Subcutaneous abdominal adipose tissue (tissue), 5 donors: ENCODE measurements at regions not wholly inside any gene's neighbourhood (a gene's known extent, or its start where the extent isn't known, plus 50 kb on each side); places are given as distances from the start of the nearest gene placed in this dataset.

ENCODE experiments used
- H3K27ac ChIP-seq: one replicate; pipeline ENCODE4 v1.7.0; 2013; ENCODE audit warnings: low read depth, mild to moderate bottlenecking, inconsistent platforms, low read length, moderate library complexity
- H3K27me3 ChIP-seq, 5 donors: one replicate each; pipeline ENCODE4 v1.7.0; 2013; ENCODE audit warnings: low read length in 5 of 5, inconsistent platforms in 1 of 5; ENCODE audit not compliant: control insufficient read depth in 5 of 5, insufficient read depth in 4 of 5
- H3K36me3 ChIP-seq, 5 donors: one replicate each; pipeline ENCODE4 v1.7.0; 2013; ENCODE audit warnings: low read length in 5 of 5; ENCODE audit not compliant: control insufficient read depth in 5 of 5, insufficient read depth in 5 of 5
- H3K4me1 ChIP-seq, 5 donors: one replicate each; pipeline ENCODE4 v1.7.0; 2013; ENCODE audit warnings: low read length in 5 of 5, mild to moderate bottlenecking in 3 of 5, moderate library complexity in 1 of 5; ENCODE audit not compliant: control insufficient read depth in 5 of 5, insufficient read depth in 5 of 5
- H3K4me3 ChIP-seq, 5 donors: one replicate each; pipeline ENCODE4 v1.7.0; 2013; ENCODE audit warnings: low read length in 5 of 5, low read depth in 1 of 5
- H3K9ac ChIP-seq, 5 donors: one replicate each; pipeline ENCODE4 v1.7.0; 2013; ENCODE audit warnings: low read length in 5 of 5, mild to moderate bottlenecking in 4 of 5, moderate library complexity in 3 of 5
- H3K9me3 ChIP-seq, 5 donors: one replicate each; pipeline ENCODE4 v1.7.0; 2013; ENCODE audit warnings: low read length in 5 of 5; ENCODE audit not compliant: control insufficient read depth in 5 of 5
- donor health status: healthy.
- donor health status: healthy.
- donor health status: healthy.
- donor health status: healthy.
- donor health status: healthy.

DNA sequence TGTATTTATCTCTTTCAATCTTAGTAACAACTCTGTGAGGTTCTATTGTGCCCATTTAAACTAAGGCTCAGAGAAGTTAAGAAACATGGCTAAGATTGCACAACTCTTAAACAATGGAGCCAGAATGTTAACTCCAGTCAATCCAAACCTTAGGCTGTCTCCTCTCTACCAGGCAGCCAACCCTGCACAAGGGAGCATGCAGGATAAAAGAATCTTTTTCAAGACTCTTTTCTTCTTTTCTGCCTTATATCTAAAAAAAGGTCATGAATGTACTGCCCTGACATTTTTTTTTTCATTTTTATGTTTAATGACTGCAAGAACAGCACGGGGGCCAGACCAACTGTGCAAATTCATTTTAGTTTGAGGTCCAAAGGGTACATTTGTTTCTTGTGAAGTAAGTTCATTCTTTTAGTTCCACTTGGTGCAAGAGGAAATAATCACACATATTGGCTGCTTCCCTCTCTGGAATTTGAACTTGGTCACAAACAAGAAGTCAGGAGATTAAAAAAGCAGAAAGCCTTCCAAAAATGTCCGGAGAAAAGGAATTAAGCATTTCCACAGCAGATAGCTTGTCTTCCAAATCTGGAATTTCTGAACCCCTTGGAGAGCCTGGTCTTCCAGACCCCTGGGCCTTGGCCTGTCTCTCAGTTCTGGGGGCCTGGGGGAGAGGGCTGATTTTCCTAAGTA, 96.0 kb upstream of the RIOK3 start:
- Histone ChIP-seq H3K9ac (peak overlapping the region in 2 of 5 donors; percentile 6 to 68), H3K9me3 (peaks cover 0 to 3% (median 0%) of the 10 kb centered on the region in 5 donors), H3K4me3 (peak overlapping the region in 3 of 5 donors; percentile 31 to 48 (median 46)), H3K27ac (peak overlapping the region; percentile 88), H3K4me1 (peaks cover 16 to 64% (median 52%) of the 10 kb centered on the region in 5 donors), H3K36me3 (peaks cover 0 to under 1% (median 0%) of the 10 kb centered on the region in 5 donors), H3K27me3 (no peaks in the 10 kb centered on the region)

DNA sequence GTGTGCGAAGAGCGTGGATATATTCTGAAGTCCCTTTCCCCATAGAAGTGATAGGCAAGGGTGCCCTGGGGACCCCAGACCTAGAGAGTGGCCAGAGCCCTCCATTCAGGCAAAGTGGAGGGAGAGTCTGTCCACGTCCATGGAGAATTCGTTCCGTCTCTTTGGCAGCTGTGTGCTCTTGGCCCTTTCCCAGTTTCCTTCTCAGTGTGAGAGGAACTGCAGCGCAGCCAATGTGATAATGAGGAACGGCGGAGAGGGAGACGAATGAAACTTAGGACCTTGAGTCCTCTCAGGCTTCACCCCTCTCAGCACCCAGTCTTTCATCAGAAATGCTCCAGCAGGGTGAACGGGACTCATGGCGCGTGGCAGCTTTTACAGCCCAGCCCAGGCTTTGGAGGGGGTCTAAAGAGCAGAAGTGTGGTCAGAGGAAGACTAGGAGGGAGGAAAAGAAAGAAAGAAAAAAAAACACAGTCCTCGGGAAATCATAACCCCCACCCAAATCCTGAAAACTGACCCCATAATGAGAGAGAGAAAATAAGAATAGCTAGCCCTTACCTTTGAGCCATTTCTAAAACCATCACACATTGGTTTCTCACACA, 95.0 kb upstream of the RIOK3 start:
- H3K9me3 ChIP-seq: peaks cover 0 to 3% (median 0%) of the 10 kb centered on the region in 5 donors
- H3K4me1 ChIP-seq: peaks cover 16 to 54% (median 42%) of the 10 kb centered on the region in 5 donors
- H3K27ac ChIP-seq: peak overlapping the region; percentile 88
- H3K4me3 ChIP-seq: peak overlapping the region; percentile 34 to 60 (median 46)
- H3K36me3 ChIP-seq: no peaks in the 10 kb centered on the region
- H3K9ac ChIP-seq: peak overlapping the region in 3 of 5 donors; percentile 6 to 68 (median 25)
- H3K27me3 ChIP-seq: no peaks in the 10 kb centered on the region

DNA sequence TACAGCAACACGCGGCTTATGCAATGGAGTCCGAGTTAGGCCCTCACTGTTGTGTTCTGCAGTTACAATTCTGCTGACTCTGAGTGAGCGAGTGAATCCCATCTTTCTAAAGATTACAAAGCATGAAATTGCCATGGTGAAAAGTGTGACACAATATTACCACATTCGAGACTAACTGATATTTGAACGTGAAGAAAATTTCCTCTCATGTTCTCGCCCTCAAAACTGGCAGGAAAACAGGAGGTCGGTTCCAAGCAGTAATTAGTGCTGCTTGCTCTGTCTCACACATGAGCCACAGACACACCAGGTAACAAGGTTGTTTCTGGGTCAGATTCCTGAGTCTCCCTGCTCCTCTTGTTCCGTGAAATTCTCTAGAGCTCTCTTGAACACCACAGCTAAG, 93.7 kb upstream of the RIOK3 start:
- no peak overlapping the region for H3K9ac ChIP-seq
- no peaks in the 10 kb centered on the region for H3K27me3 ChIP-seq
- no peak overlapping the region for H3K4me3 ChIP-seq
- H3K4me1 ChIP-seq: peaks cover 16 to 48% (median 44%) of the 10 kb centered on the region in 5 donors
- H3K9me3 ChIP-seq: peaks cover 0 to 3% (median 0%) of the 10 kb centered on the region in 5 donors
- no peaks in the 10 kb centered on the region for H3K36me3 ChIP-seq
- peak overlapping the region; percentile 6 for H3K27ac ChIP-seq

DNA sequence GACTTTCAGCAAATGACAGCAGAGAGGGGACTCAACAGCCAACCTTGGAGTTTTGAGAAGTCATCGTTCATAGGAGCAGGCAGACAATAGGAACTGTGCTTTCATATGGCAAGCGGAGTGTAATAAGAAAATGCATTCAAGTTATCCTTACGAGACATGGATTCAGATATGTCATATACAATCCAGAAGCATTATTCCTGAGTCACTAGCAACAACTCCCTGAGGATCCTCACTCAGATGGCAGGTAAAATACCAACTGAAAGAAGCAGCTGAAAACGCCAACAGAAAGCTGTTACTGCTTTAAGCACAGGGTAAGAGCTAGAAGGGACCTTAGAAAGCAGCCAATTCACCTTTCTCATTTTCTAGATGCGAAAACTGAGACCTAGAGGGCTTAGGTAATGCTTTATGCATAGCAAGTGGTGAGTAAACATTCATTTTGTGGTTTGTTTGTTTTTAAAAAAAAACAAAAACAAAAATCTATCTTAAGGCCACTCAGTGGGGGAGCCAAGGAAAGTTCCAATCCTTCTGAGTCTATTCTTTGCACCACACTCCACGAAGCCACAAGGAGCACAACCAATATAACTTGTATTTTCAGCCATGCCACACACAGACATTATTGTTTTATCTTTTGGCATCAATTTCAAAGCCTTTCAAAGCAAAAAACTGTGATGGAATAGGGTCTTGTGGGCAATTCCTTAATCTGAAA, 89.1 kb upstream of the RIOK3 start:
- Histone ChIP-seq H3K9ac (no peak overlapping the region), H3K27ac (peak overlapping the region; percentile 93), H3K36me3 (no peaks in the 10 kb centered on the region), H3K4me1 (peaks cover 7 to 29% (median 22%) of the 10 kb centered on the region in 5 donors), H3K27me3 (no peaks in the 10 kb centered on the region), H3K4me3 (no peak overlapping the region), H3K9me3 (peaks cover 0 to 3% (median 0%) of the 10 kb centered on the region in 5 donors)

DNA sequence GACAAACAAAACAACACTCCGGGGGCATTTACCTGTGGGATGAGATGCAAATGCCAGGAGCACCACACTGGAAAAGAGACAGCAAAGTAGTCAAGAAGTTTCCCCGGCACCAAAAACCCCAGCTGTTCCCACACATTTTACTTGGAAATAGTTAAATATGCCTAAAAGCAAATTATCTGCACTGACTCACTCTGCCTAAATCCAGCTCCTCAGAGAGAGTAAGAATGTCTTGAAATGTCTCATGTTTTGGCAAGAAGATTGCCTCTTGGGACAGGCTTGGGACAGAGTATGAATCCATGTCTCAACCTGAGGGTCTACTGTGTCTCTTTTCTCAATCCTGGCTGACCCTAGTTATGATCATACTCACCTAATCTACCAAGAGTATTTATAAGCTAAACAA, 87.5 kb upstream of the RIOK3 start:
- Histone ChIP-seq H3K4me3 (peak overlapping the region in 3 of 5 donors; percentile 13 to 52 (median 30)), H3K36me3 (no peaks in the 10 kb centered on the region), H3K27ac (peak overlapping the region; percentile 93), H3K9ac (peak overlapping the region in 3 of 5 donors; percentile 42 to 56 (median 54)), H3K9me3 (no peaks in the 10 kb centered on the region), H3K4me1 (peaks cover 7 to 29% (median 20%) of the 10 kb centered on the region in 5 donors), H3K27me3 (no peaks in the 10 kb centered on the region)

DNA sequence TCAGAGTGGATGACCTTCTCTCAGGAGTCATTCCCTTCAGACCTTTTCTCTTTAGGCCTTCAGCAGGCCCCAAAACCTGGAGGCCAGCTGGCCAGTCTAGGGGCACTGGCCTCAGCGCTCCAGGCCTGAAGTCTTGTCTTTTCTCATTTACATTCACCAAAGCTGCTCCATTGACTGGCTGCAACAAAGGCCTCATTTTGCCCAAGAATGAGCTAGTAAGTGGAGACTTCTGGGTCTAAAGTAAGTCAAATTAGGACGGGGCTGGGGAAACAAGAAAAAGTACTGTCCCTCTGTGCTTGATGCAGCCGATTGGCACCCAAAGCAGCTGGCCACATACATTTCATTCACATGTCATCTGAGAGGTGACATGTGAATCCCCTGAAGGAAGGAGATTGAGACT, 83.8 kb upstream of the RIOK3 start:
- Histone ChIP-seq H3K4me1 (peaks cover 7 to 37% (median 33%) of the 10 kb centered on the region in 5 donors), H3K27me3 (no peaks in the 10 kb centered on the region), H3K27ac (no peak overlapping the region), H3K36me3 (peaks cover 0 to 2% (median 0%) of the 10 kb centered on the region in 5 donors), H3K9me3 (no peaks in the 10 kb centered on the region), H3K4me3 (no peak overlapping the region), H3K9ac (no peak overlapping the region)

DNA sequence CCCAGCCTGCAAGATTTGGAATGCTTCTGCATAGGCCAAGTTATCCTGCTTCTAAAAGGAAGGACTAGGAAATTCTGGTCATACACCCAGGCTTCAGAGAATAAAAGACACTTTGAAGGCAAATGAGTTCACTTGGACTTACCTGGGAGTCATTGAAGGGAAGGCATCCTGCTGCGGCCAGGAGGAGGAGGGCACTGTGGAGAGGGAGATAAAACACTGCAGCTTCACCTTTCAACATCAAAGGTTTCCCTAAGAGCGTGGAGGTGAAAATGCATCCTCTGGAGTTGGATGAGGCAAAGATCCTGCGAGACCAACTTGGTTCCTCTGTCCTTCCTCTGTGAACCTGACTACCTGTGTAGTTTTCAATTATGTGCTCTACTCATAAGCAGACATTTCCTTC, 79.5 kb upstream of the RIOK3 start:
- Histone ChIP-seq H3K36me3 (peaks cover 0 to 2% (median 0%) of the 10 kb centered on the region in 5 donors), H3K4me1 (peaks cover 0 to 27% (median 24%) of the 10 kb centered on the region in 5 donors), H3K9me3 (no peaks in the 10 kb centered on the region), H3K27me3 (no peaks in the 10 kb centered on the region), H3K9ac (no peak overlapping the region), H3K27ac (no peak overlapping the region), H3K4me3 (no peak overlapping the region)

DNA sequence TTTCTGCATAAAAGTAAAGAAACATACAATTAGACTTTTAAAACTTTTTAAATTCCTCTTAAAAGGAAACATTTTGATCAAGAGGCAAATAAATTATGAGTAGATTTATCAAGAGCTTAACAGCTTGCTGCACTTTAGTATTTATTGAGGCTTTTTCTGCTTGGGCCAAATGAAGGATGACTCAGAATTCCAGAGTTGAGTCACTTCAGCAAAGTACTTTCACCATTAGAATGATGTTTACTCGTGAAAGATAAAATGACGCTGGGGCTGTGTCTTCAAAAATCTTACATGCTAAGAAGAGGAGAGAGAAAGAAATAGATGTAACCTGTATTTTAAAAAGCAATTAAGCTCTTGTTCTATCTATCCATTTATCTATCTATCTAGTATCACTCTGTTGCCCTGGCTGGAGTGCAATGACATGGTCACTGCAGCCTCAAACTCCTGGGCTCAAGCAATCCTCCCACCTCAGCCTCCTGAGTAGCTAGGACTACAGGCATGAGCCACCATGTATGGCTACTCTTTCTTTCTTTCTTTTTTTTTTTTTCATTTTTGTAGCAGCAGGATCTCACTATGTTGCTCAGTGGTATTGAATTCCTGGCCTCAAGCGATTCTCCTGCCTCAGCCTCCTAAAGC, 75.3 kb upstream of the RIOK3 start:
- Histone ChIP-seq H3K9ac (no peak overlapping the region), H3K36me3 (peaks cover 0 to 3% (median 0%) of the 10 kb centered on the region in 5 donors), H3K27me3 (no peaks in the 10 kb centered on the region), H3K9me3 (no peaks in the 10 kb centered on the region), H3K4me1 (peaks cover 0 to 27% (median 23%) of the 10 kb centered on the region in 5 donors), H3K27ac (peak overlapping the region; percentile 87), H3K4me3 (no peak overlapping the region)

DNA sequence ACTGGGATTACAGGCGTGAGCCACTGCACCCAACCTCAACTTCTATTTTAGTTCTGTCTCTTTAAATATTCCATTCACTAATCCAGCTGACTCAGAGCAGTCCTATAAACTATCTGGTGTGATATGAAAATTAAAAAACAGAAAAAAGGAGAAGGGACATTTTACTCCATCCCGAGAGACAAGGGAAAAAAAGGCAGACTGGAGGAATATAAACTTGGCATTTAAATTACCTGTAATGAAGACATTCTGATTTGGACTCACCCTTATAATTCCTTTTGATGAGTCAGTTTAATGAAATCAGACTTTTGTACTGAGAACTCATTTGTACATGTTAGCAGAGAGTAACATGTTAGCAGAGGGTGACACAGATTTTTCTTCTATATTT, 74.8 kb upstream of the RIOK3 start:
- Histone ChIP-seq H3K9ac (no peak overlapping the region), H3K9me3 (no peaks in the 10 kb centered on the region), H3K4me3 (no peak overlapping the region), H3K4me1 (peaks cover 0 to 22% (median 18%) of the 10 kb centered on the region in 5 donors), H3K27me3 (no peaks in the 10 kb centered on the region), H3K36me3 (peaks cover 0 to 3% (median under 1%) of the 10 kb centered on the region in 5 donors), H3K27ac (peak overlapping the region; percentile 87)
